HuH-7 (cell line): ENCODE measurements at regions not wholly inside any gene's neighbourhood (a gene's known extent, or its start where the extent isn't known, plus 50 kb on each side); places are given as distances from the start of the nearest gene placed in this dataset.
"Not testable (repeated sequence)": the region's sequence is repeated elsewhere in the genome, so short reads cannot be mapped to it uniquely, and the experiment has no call there.

ENCODE experiments used
- DNase-seq: peaks from one replicate; pipeline ENCODE4 v3.0.0; 2011; ENCODE audit warnings: low spot score

GRCh38 chr1:173342736-173343135 lies 134.4 kb upstream of the PRDX6 start:
- DNase-seq: no peak

DNA sequence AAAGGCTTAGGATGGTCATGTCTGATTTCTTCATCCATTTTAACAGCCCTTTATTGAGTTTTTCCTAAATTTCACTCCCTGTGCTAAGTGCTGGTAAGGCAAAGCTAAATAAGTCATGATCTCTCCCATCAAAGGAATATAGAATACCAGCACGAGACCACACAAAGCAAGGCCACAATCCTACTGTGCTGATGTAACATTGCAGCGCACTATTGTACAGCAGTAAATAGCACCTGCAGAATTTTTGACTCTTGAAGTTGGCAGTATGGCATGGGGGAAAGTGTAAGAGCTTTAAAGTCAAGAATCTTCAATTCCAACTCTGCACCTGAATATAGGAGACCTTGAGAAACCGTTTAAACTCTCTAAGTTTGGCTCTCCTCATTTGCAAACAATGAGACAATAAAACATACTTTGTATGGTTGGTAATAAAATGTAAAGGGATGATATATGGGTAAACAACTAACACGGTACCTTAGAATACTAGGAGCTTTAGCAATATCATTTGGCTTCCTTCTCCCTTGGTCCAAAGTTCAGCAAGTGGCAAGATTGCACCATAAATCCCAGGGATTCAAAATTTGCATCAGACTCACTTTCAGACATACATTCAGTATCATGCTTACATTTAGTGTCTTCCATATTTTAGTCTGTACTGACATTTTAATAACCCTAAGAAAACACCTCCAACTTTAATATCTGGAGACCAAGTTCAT lies 132.9 kb upstream of the PRDX6 start:
- DNase-seq: peak; percentile 4

DNA sequence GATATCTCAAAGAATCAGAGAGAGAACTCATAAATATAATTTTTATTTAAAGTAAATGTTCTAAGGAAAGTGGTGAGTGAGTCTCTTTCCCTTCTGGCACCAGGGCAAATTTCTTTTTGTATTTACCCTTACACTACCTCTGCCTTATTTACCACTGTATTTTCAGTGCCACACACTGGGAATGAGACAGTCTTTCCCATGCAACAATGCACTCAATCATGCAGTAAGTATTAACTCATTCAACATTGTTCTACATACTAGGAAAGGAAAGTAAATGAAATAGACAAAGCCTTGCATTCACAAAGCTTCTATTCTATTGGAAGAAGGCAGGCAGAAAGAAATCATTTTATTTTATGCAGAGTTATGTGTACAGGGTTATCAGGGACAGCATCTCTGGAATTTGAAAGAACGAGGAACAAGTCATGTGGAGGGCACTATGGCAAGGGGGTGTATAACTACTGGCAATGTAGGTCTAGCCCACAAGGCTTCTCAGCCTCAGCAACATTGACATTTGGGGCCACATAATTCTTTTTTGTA lies 129.8 kb upstream of the PRDX6 start:
- no peak for DNase-seq

DNA sequence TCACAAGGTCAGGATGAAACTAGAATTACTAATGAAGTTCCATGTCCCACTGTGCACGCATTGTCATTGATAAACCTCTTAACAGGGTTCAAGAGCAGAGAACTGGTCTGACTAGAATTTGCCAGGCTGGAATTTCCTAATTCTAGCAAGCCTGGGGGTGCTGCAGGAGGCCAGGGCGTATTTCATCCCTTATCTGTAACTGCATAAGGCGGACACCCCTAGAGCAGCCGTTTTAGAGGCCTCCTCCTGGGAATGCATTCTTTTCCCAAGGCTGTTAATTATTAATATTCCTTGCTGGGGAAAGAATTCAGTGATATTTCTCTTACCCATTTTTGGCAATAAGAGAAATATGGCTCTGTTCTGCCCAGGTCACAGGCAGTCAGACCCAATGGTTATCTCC lies 124.5 kb upstream of the PRDX6 start:
- DNase-seq: not testable (repeated sequence)

- no peak for DNase-seq
Measured at GRCh38 chr1:173353350-173353749, 123.8 kb upstream of the PRDX6 start.

GRCh38 chr1:173354937-173355280 lies 122.2 kb upstream of the PRDX6 start:
- DNase-seq: no peak

DNA sequence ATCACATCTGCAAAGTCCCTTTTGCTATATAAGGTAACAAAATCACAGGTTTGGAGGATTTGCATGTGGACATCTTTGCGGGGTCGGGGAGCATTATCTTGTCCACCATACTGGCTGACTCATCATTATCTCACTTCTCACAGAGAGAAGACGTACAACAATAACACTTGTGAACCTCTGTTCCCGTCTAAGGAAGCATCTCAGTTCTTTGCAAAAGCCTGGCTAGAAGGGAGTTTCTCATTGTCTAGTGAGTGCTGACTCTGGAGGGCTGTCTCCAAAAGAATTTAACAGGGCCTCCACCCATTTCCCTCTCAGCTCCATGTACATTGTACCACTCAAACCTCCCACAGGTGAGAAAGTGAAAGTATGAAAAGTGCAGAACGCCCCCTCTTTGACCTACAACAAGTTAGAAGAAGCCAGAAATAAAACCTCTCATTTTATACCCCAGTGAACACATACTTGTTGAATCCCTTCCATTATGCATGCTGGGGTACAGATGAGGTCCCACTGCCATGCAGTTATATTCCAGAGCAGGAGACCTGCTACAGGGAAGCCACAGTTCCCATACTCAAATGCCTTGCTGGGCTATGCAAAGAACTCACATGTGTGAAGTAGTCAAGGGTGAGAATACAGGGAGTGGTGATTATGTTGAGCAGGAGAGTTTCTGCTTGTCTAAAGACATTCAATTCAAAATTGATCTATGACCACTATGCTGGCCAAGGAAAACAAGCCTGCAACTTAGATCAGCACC lies 121.7 kb upstream of the PRDX6 start:
- DNase-seq: no peak

DNA sequence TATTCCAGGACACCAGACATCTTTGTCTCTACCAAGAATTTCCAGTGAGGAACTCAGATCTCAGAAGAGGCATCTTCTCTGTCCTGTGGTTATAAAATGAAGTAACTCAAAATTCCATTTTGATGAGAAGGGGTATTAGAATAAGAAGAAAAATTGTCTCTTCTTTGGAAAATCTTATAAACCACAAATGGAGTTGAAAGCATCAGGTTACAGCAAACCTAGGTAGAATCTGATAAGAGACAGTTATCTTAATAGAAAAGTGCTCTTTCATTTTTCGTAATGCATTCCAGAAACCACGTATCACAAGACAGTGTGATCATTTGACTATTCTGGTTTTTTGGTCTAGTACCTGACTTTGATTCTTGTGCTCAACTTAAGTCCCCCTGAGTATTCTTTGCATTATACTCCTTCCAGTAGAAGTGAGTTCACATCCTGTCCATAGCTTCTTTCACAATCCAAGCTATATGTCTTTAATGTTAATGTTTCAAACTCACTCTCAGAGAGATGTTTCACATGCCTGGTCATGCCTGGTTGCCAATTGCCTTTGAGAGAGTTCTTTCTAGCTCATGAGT lies 120.9 kb upstream of the PRDX6 start:
- no peak for DNase-seq

GRCh38 chr1:173360487-173361063 lies 116.6 kb upstream of the PRDX6 start:
- DNase-seq: no peak

DNA sequence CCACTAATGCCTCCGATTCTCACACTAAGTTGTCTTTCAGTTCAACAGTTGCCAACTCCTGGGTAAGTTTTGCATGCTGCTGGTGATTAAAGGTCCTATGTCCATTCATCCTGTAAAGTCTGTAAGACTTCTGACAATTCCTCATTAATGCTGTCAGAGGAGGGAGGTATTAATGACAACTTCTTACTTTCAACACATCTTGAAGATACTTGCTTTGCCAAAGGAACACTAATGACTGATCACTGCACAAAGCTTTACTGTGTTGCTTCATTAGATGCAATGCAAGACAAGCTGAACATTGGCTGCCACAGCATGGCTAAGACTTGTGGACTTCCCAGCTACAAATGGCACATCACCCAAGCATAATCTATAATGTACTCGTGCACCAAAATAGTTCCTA lies 114.6 kb upstream of the PRDX6 start:
- DNase-seq: no peak

DNA sequence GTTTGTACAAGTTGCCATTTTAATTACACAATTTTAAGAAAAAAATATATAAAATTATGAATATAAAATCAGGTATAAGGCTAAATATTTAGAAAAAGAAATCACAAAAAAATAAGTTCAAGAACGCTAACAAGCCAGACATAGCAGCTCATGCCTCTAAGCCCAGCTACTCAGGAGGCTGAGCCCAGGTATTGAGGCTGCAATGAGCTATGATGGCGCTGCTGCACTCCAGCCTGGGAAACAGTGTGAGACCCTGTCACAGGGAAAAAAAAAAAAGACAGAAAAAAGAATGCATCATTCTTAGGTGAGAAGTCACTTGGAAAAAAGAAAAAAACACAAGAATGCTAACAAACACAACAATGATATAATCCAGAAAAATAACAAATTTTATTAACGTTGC lies 112.3 kb upstream of the PRDX6 start:
- no peak for DNase-seq

- DNase-seq: no peak
Measured at GRCh38 chr1:173365341-173365740, 111.8 kb upstream of the PRDX6 start.

- no peak for DNase-seq
Measured at GRCh38 chr1:173367136-173367535, 110.0 kb upstream of the PRDX6 start.

GRCh38 chr1:173370586-173370985 lies 106.5 kb upstream of the PRDX6 start:
- not testable (repeated sequence) for DNase-seq

DNA sequence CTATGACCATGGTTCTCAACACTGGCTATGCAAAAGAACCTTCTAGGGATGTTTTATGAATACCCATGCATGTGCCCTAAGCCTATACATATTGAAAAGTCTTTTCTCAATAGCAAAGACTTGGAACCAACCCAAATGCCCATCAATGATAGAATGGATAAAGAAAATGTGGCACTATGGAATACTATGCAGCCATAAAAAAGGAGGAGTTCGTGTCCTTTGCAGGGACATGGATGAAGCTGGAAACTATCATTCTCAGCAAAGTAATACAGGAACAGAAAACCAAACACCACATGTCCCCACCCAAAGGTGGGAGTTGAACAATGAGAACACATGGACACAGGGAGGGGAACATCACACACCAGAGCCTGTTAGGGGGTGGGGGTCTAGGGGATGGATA lies 101.1 kb upstream of the PRDX6 start:
- DNase-seq: not testable (repeated sequence)

- no peak for DNase-seq
Measured at GRCh38 chr1:173377266-173377665, 99.9 kb upstream of the PRDX6 start.

DNA sequence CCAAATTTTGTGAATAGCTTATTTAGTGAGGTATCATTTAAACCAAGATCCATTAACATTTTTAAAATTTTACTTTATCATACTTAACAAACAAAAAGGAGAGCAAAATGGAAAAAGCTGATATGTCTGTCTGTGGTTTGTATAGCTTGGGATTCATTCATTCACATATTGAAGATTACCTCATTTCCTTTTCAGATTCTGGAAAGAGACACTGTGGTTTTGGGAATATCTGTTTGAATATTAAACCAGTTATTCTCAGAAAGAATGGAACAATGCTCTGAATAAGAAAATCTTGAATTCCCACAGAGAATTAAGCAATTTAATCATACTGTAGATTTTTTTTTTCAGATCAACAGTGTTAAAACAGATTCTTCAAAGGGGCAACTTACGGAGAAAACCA lies 93.8 kb upstream of the PRDX6 start:
- DNase-seq: no peak

GRCh38 chr1:173388352-173388751 lies 88.8 kb upstream of the PRDX6 start:
- DNase-seq: no peak

DNA sequence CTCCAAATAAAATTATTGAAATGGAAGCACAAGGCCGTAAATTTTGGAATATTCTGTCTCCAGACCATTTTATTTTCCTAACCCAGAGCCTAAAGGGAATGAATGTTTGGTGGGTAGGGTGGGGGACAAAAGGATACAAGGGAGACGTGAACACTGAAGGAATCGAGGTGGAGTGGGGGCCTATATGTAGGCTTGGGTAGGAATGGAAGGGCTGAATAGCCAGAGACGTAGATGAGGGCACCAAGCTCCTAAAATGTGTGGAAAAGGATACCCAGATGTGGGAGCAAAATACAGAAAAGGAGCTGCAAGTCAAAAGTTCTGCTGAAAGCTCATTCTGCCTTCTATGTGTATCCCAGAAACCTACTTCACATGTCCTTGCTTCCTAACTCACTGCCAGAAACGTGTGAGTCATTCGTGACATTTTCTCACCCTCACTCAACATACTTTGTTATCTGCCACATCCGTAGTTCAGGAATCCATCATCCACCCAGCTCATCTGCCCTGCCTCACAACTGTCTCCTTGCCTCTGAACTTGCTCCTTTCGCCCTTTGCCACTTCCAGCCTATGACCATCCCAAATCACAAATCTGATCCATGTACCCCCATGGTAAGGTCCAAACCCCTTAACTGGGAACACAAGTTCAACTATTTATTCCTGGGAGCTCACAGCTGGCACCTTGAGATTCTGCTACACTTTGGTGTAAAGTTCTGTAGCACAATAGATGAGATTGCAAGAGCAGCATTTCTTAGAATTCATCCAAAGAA lies 84.1 kb upstream of the PRDX6 start:
- DNase-seq: no peak

- DNase-seq: no peak
Measured at GRCh38 chr1:173393659-173394000, 83.5 kb upstream of the PRDX6 start.

DNA sequence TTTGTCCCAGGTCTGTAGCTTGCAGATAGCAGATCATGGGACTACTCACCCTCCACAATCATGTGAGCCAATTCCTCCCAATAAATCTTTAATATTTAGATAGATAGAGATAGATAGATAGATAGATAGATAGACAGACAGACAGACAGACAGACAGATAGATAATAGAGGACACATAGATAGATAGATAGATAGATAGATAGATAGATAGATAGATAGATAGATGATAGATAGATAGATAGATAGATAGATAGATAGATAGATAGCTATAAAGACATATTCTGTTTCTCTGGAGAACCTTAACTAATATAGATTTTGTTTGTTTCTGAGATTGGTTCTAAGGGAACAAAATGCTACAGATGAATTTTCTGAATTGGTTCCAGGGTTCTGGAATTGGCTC lies 82.3 kb upstream of the PRDX6 start:
- not testable (repeated sequence) for DNase-seq

GRCh38 chr1:173395762-173396161 lies 81.4 kb upstream of the PRDX6 start:
- no peak for DNase-seq
